HG03520 (cell line): ENCODE measurements at regions not wholly inside any gene's neighbourhood (a gene's known extent, or its start where the extent isn't known, plus 50 kb on each side); places are given as distances from the start of the nearest gene placed in this dataset.

Experiments used
- ATAC-seq: cut with Tn5 transposase; IDR thresholded peaks from one replicate; pipeline ENCODE4 v1.9.1; 2021; ENCODE audit warnings: mild to moderate bottlenecking, moderate library complexity; ENCODE audit not compliant: unreplicated experiment

DNA sequence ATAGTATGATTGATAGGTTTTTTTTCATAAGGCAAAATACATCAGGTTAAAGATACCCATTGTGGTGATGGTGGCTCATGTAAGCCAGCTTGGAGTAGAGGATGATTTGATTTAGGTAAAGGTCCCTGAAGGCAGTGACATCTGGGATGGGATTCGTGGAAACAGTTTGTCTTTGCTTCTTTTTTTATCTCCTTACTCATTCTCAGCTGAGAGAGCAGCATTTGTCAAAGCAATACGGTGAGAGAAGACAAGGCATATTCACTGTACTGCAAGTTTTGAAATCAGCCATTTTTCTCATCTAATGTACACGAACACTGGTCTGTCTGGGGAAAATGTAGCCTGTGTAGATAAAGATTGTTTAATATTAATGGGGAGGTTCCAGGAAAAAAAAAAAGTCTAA is 749.1 kb downstream of the SQOR start:
- ATAC-seq = no peak

DNA sequence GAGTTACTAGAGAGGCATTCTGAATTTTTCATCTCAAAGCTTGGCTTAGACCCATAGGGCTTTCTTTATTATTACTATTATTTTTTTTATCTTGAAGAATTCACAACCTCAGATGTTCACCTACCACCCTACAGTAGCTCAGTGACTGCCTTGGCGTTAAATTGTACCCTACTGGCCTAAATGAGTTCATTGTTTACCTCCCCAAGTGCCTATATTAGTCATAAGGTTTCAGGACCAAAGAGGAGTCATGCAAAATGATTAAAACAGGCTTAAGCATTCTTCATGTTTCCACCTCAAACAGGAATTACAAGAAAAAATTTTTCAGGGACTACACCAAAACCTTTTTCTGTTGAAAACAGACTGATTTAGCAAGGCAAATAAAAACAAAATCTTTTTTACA is 751.5 kb downstream of the SQOR start:
- no peak for ATAC-seq

DNA sequence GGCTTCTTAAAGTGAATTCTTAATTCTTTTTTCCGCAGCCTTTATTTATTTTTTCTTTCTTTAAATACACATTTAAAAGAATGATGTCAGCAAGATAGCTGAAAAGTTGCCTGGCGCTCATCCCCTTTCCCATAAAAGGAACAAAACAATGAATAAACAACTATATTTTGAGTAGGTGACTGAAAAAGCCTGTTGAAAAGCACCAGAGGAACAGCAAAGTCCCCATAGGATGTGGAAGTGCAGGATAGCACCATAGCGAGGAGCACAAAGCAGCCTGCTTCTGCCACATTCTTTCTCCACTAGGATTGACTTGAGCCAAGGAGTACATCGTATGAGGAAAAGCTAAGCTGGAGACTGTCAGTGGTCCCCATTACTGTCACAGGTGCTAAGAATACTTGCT is 754.9 kb downstream of the SQOR start:
- no peak for ATAC-seq

DNA sequence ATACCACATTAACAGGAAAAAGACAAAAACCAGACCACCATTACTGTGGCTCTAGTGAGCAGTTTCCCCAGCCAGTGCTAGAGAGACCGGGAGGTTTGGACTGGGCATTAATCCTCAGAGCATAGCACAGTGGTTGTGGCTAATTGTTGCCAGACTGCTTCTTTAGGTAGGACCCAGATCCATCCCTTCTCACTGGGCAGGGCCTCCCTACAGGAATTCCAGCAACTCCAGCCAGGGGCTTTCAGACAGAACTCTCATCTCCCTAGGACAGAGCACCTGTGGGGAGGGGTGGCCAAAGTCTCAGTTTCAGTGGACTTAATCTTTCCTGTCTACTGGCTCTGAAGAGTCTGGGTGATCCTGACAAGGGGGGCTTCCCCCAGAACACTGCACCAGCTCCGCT is 759.6 kb downstream of the SQOR start:
- ATAC-seq = no peak

DNA sequence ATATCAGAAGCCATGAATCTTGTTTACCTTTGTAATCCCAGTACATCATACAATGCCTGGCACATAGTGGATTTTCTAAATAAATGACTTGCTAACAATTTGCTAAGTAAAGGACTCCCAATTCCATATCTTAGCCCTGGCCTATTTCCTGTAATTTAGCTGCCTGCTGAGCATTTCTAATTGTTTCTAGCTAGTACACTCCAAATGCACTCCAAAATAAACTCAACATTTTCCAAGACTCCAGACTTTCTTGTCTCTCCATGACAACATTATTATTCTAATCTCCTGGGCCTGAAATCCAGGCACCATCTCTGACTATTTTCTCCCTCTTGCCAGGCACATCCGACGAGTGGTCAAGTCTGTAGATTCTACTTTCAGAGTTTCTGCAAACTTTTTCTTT is 773.5 kb downstream of the SQOR start:
- no peak for ATAC-seq

DNA sequence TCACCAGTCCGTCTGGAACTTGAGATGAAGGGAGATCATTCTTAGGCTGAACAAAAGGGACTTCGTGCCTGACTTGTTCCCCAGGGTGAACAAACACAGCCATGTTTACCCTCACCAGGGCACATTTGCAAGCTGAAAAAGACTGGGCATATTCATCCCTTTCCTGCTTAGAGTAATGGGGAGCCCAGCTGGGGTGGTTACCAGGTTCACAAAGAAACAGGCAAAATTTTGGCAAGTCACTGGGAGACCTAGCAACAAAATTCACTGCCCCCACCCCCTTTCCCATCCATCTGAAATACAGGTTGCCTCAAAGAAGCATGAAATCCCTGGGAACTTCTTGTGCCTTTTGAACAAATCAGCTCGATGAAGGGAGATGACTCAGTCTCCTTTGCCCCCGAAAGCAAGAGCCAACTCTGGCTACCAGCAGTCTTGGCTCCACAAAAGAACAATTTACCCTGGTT is 775.0 kb downstream of the SQOR start:
- ATAC-seq = no peak

DNA sequence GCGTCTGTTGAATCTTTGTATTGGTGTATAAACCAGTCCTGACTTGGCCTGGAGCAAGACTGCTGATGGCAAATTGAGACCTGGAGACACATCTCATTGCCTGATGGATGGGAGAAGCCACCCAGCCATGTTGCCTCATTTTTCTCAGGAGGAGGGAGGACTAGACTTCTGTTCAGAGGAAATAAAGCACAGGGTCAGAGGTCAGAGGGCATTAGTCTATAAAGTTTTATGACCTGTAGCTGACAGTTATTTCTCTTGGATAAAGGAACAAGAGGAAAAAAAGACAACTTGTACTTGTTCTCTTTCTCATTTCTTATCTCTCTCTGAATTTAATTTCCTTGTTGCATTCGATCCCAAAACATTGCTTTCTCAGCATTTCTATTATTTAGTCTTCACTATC is 775.9 kb downstream of the SQOR start:
- ATAC-seq = no peak

DNA sequence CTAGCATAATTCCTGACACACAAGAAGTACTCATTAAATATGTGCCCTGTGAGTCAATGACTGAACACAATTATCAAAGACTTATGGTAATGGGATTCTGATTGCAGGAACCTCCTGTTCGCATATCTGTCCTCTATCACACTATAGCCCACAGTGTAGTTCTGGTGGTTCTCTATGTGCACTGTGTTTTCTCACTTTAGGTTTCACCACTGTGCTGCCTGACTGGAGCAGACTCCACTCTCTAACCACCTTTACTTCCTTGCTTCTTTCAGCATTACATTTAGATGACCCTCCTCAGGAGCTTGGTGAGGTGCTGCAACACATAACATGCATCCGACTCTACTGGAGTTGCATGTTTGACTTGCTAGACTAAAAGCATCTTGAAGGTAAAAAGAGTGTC is 777.1 kb downstream of the SQOR start:
- ATAC-seq = no peak

DNA sequence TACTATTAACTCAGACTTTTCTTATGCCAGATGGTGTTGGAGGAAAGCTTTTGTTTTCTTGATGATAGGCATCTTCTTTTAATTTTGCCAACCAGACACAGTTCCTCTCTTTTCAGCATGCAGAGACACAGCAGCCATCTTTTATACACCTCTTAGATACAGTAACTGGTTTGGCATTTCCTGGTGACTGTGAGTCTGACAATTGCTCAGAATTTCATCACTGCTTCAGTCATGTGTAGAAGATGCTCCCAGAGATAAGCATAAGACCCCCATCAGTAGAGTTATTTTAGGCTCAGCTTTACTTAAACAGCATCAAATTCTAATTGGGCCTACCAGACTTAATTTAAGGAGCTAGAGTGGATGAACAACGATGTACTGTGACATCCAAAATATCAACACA is 779.0 kb downstream of the SQOR start:
- ATAC-seq = no peak

DNA sequence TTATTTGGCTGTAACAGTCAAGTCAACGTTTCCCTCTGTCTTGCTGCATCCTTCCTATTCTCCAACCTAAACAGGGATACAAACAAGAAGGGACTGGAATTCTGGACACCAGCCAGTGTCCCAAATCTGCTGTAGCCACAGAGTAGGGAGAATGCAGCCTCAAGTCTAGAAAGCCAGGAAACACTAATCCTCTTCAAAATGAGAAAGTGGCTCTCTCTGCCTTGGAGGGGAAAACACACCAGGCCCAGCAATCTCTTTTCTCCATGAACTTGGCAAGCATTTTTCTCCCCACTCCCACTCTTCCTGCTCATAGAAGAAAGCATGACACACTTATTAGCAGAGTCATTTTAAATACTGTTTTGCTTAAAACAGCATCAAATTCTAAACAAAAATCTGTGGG is 781.7 kb downstream of the SQOR start:
- no peak for ATAC-seq

DNA sequence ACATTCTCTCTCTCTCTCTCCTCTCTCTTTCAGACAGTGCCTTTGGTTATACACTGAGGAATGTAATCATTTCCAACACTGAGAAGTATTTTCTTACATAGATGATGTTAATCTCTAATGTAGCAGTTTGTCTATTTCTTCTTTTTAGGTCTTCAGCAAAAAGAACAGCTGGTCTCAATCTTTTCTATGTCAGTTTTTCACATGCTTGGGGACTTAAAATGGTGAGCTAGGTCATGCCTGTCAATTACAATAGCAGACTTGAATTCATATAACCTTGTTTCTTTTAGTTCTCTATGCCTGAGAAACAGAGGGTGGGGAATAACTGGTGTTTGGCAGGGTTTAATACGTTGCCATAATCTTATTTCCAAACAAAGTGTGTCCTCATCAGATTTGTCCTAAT is 786.2 kb downstream of the SQOR start:
- ATAC-seq = no peak

DNA sequence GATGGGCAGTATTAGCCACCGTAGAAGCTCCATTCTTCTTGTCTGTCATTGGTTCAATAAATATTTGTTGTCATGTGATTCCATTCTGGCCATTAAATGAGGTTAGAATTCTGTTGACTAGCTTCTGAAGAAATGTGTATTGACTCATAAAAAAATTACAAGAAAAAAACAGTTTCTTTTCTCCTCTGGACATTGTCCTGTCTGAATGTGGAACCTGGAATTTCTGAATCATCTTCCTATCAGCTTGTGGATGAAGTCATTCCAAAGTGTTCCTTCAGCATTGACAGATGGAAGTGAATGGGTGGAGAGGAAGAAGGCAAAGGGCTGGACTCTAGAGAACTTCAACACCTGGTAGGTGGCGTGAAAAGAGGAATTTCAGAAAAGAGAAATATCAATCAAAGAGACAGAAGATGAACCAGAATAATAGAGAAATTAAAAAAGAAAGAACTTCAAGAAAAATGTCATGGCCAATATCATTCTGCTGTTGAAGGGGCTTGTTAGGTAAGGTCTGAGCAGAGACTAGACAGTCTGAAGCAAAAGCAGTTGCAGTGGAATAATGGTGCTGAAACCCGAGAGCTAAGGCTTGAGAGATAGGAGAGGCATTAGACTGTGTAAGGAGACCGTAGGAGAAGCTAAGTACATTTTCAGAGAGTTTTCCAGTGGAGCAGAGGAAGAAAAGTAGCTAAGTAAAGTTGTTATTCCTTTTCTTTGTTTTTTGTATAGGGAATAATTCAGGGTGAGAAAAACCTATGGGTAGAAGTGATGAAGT is 806.6 kb downstream of the SQOR start:
- no peak for ATAC-seq

DNA sequence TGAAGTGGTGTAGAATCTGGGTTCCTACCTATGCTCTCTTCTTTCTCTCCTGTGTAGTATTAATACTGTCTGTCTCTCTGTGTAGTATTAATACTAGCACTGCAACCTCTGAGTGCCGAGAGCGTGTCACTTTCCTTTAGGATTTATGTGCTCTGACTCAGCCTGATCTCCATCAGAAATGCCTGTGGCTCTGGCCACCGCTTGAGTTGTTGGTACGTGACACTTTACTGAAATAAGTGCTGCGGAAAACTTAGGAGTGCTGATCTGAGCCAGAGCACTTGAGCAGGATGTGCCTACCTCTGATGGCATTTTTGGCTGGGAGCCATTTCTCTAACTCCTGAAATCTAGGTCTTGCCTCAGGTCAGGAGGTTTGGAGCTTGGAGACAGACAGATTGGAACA is 807.4 kb downstream of the SQOR start:
- no peak for ATAC-seq

DNA sequence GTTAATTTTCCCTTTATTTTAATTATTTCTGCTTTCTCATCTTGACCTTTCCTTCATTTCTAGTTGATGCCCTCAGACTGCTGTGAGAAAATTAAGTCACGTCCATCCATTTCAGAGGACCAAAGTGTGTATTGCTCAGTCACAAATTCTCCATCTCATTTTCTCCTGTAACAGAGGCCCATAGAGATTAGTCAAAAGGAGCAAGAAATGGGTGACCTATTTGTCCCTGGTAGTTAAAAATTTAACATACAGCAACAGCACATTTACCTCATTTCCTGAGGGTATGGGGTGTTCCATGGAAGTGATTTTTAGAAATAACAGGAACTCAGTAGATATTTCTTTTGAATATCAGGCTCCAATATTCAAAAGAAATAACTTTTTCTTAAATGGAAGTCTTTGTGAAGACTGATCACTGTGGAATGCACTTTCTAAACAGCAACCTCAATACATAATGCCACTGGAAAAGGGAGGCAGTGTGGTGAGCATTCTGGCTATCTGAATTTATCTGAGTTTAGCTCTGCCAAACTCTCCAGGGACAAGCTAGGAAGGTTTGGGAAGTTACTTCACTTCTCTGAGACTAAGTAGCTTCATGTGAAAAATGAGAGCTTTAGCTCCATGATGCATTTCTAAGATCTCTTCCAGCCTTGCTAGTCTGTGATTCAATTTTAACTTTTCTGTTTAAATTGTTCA is 808.2 kb downstream of the SQOR start:
- ATAC-seq = no peak

DNA sequence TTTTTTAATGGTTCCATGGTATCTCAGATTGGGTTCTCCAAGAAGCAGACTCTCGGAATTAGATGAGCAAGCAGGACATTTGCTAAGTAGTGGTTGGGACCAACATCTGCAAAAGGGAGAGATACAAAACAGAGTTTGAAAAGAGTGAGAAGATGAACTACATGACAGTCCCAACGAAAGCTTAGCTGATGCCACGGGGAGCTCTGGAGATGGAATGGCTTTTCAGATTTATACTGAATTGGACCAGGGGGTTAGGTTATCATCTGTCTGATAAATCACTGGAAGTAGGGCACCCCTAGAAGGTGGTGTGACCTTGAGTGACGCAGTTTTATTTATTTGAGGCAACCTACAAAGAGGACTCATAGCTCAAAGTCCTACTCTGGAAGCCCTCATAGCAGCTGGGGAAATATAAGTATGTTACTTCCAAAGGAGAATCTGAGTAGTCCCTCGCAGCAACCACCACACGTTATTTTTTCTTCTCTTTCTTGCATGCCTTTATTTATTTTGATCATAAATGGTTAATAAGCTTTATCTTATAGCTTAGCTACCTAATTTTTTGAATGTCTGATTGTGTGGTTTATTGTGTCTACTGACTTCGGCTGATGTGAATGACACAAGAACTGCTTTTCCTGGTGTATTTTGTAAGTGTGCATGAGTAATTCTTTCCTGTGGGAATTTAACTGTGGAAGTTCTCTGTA is 815.4 kb downstream of the SQOR start:
- ATAC-seq = no peak

DNA sequence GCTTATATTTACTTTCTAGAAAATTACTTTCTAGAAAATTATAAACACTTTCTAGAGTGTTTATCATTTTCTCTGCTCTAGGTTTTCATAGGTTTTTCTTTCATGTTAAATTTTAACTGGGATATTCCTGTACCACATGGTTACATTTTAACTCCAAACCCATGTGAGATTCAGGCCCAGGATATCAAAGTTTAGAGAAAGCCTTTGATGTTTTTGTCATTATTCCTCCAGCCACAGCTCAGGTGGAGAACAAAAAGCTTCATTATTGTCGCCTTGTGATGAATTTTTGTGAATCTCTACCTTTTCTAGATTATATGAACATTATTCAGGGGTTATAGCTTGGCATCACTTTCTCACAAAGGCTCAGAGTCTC is 816.0 kb downstream of the SQOR start:
- no peak for ATAC-seq

DNA sequence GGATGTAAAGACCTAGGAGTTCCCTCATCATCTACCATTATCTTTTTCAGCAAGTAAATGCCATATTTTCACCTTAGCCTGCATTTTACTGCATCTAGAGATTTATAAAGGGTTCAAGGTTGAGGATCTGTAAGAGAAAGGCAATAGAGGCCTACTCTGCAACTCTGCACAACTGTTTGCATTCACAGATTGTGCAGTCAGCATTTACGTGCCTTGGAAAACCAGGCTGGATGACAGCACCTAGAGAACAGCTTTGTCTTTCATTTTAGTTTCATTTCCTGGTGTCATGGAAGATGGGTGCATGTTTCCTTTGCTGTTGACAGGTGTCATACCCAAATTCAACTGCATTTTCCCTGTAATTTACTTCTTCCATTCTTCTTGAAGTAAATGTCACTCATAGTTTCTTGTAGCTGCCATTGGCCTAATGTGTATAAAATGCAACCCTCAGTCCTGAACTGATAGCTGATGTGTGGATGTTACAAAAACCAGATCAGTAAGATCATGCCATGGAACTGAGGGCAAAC is 817.5 kb downstream of the SQOR start:
- no peak for ATAC-seq

DNA sequence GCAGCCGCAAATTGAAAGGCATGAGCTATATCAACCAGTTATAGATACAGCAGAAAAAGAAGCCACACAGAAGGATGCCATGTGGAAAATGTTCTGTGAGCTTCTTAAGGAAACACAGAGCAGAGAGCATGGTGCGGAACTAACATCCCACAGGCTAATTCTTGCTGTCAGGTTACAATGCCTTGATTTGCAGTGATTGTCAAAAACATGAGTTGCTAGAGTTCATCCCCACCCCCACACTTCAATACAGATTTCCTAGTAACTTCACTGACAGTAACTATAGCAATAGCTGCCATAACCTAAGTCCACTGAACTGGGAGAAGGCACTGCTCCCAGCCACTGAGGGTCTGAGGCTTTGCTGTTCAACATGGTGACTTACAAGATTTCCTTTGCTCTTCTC is 821.6 kb downstream of the SQOR start:
- no peak for ATAC-seq

DNA sequence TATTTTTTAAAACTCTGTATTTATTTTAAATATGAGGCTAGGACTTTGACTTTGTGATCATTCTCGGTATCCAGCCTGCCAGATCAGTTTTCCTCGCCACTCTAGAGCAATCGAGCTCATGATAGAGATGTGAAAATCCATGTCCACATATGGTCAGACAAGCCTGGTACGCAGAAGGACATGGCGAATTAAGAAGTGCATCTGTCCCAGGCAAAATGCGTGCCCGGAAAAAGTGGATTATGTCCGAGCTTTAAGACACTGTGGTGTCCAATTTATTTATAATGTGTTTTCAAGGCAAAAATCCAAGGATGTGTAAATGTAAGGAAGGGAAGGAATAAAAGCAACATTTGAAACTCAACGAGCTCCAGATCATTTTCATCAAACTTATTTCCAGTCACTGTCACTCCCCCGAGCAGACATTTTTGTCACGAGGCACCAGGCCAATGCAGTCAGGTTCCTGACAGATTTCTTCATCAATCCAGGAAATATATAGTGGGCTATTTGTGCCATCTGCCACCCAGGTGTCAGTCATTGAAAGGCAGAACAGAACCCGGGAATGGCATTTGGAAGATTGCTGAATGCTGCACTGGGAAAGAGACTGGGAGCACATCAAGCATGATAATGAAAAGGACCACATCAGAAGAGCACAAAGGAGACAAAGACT is 825.7 kb downstream of the SQOR start:
- no peak for ATAC-seq

DNA sequence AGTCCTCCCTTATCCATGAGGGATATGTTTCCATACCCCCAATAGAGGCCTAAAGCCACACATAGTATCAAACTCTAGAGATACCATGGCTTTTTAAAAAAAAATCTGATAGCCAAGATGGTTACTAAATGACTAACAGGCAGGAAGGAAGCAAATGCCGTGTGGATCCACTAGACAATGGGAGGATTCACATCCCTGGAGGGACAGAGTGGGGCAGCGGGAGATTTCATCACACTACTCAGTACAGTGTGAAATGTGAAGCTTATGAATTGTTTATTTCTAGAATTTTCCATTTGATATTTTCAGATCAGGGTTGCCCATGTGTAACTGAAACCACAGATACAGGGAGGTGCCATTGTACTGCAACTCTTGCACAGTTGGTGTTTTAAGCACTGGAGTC is 826.6 kb downstream of the SQOR start:
- ATAC-seq = no peak

DNA sequence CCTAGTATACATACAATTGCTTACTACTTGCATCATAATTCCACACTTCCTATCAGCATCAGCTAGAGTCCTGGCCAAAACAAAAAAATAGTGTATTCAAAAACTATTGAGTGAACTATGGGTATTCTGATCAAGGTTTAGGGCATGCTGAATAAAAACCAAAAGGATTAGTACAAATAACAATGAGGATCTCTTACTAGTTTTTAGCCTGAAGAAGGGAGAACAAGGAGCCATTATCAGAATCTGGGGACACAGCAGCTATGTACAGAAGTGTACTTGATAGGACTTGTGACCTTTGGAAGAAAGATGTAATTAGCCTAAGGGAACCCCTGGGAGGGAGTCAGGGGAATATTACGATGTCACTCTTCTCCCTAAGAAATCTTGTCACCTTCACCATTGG is 832.2 kb downstream of the SQOR start:
- ATAC-seq = no peak
